CD14-positive monocyte (primary cell): ENCODE measurements at regions not wholly inside any gene's neighbourhood (a gene's known extent, or its start where the extent isn't known, plus 50 kb on each side); places are given as distances from the start of the nearest gene placed in this dataset.

Experiments used
- DNase-seq, 3 donors: peaks; one replicate each; pipeline ENCODE4 v3.0.0-alpha.2; 2011 to 2022
- H2AFZ ChIP-seq: 2 replicates; pipeline ENCODE4 v1.6.0; 2012; ENCODE audit warnings: mild to moderate bottlenecking, low read depth, low read length, inconsistent platforms; ENCODE audit not compliant: insufficient read depth, poor library complexity, severe bottlenecking
- H3K27ac ChIP-seq, 2 donors: 1 replicate in 1 of 2; 2 replicates in 1 of 2; pipeline ENCODE4 v1.5.1; 2012 to 2013; ENCODE audit warnings: low read length in 2 of 2, control low read depth in 1 of 2, inconsistent platforms in 1 of 2, low read depth in 1 of 2, mild to moderate bottlenecking in 1 of 2
- H3K27me3 ChIP-seq, 2 donors: one replicate each; pipeline versions ENCODE4 v1.6.0 to v1.6.1; 2011 to 2013; ENCODE audit warnings: low read length in 2 of 2; ENCODE audit not compliant: control insufficient read depth in 2 of 2, insufficient read depth in 2 of 2
- H3K36me3 ChIP-seq, 2 donors: replicated peaks in 1 of 2; 1 replicate in 1 of 2; 2 replicates in 1 of 2; pipeline versions ENCODE4 v1.5.1 to v1.6.1; 2012 to 2013; ENCODE audit warnings: low read length in 2 of 2, control low read depth in 1 of 2, inconsistent platforms in 1 of 2, mild to moderate bottlenecking in 1 of 2; ENCODE audit not compliant: insufficient read depth in 2 of 2, control insufficient read depth in 1 of 2
- H3K4me1 ChIP-seq, 2 donors: 1 replicate in 1 of 2; 2 replicates in 1 of 2; pipeline versions ENCODE4 v1.5.1 to v1.6.1; 2012 to 2013; ENCODE audit warnings: low read length in 2 of 2, control low read depth in 1 of 2, inconsistent platforms in 1 of 2, mild to moderate bottlenecking in 1 of 2, moderate library complexity in 1 of 2; ENCODE audit not compliant: insufficient read depth in 2 of 2, control insufficient read depth in 1 of 2
- H3K4me2 ChIP-seq: replicated peaks from 2 replicates; pipeline ENCODE3; 2012; ENCODE audit warnings: low read length, moderate library complexity, mild to moderate bottlenecking; ENCODE audit not compliant: poor library complexity, severe bottlenecking; ENCODE audit errors: extremely low read depth
- H3K4me3 ChIP-seq, 3 experiments: fragments of 200-600 bp in 1 of 3; sonication (generic) in 1 of 3; replicated peaks in 1 of 3; 1 replicate in 2 of 3; 2 replicates in 1 of 3; pipeline ENCODE4 v1.5.1; 2011 to 2013; ENCODE audit warnings: low read length in 3 of 3, mild to moderate bottlenecking in 3 of 3, control low read depth in 2 of 3, low read depth in 2 of 3, inconsistent platforms in 1 of 3, moderate library complexity in 1 of 3
- H3K79me2 ChIP-seq: 2 replicates; pipeline ENCODE4 v1.6.0; 2012; ENCODE audit warnings: mild to moderate bottlenecking, control low read depth, inconsistent platforms, low read length, moderate library complexity; ENCODE audit not compliant: insufficient read depth
- H3K9ac ChIP-seq: 2 replicates; pipeline ENCODE4 v1.6.0; 2017; ENCODE audit warnings: low read length, mild to moderate bottlenecking; ENCODE audit not compliant: insufficient read depth, poor library complexity, severe bottlenecking
- H3K9me3 ChIP-seq, 2 donors: replicated peaks in 1 of 2; 1 replicate in 1 of 2; 2 replicates in 1 of 2; pipeline versions ENCODE4 v1.5.1 to v1.6.1; 2012 to 2013; ENCODE audit warnings: low read length in 2 of 2, control low read depth in 1 of 2; ENCODE audit not compliant: control insufficient read depth in 1 of 2, insufficient read depth in 1 of 2
- H4K20me1 ChIP-seq: 2 replicates; pipeline ENCODE4 v1.6.0; 2012; ENCODE audit warnings: mild to moderate bottlenecking, low read length, control low read depth, moderate library complexity; ENCODE audit not compliant: insufficient read depth
- H3K27ac Mint-ChIP-seq, 7 donors: one replicate each; pipeline ENCODE4 v1.8.0; 2020; ENCODE audit warnings: mild to moderate bottlenecking in 7 of 7, mixed read lengths in 7 of 7, moderate library complexity in 6 of 7, inconsistent platforms in 2 of 7
- H3K27me3 Mint-ChIP-seq, 3 donors: one replicate each; pipeline ENCODE4 v1.8.0; 2021 to 2022; ENCODE audit warnings: low read depth in 3 of 3, mild to moderate bottlenecking in 3 of 3, mixed read lengths in 3 of 3, moderate library complexity in 3 of 3, inconsistent platforms in 1 of 3
- H3K36me3 Mint-ChIP-seq, 2 donors: one replicate each; pipeline ENCODE4 v1.8.0; 2020; ENCODE audit warnings: mixed read lengths in 2 of 2, inconsistent platforms in 1 of 2, mild to moderate bottlenecking in 1 of 2
- H3K4me1 Mint-ChIP-seq: one replicate; pipeline ENCODE4 v1.8.0; 2020; ENCODE audit warnings: mild to moderate bottlenecking, mixed read lengths
- H3K4me3 Mint-ChIP-seq, 2 donors: one replicate each; pipeline ENCODE4 v1.8.0; 2020; ENCODE audit warnings: mild to moderate bottlenecking in 2 of 2, mixed read lengths in 2 of 2, moderate library complexity in 1 of 2
- H3K9me3 Mint-ChIP-seq, 7 donors: one replicate each; pipeline ENCODE4 v1.8.0; 2020 to 2022; ENCODE audit warnings: mixed read lengths in 7 of 7, mild to moderate bottlenecking in 6 of 7, moderate library complexity in 6 of 7, inconsistent platforms in 2 of 7
- CTCF ChIP-seq: fragments of 200-600 bp; IDR thresholded peaks from one replicate; pipeline ENCODE4 v1.8.0; 2022; ENCODE audit warnings: antibody characterized with exemption, mild to moderate bottlenecking
- WGBS: methylation state at CpG from one replicate; pipeline ENCODE4 v1.1.5; 2013; ENCODE audit warnings: missing lambda C conversion rate; ENCODE audit not compliant: insufficient coverage; 5-methylcytosine and 5-hydroxymethylcytosine counted together
- intact Hi-C, 2 donors: fragments of 100-400 bp; cut with micrococcal nuclease; formaldehyde crosslinking; loops; one replicate each; pipeline versions ENCODE4 v1.15.0 to v1.15.1; 2023

DNA sequence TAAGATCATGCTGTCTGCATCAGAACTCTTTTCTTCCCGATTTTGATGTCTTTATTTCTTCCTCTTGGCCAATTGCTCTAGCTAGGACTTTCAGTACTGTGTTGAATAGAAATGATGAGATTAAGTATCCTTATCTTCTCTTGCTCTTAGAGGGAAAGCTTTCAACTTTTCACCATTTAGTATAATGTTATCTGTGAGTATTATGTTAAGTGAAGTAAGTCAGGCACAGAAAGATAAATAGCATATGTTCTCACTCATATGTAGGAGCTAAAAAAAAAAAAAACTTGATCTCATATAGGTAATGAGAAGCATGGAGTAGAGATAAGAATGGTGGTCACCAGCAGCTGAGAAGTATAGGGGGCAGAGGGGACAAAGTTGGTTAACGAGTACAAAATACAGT, 1089.5 kb downstream of the TDRD15 start:
- Mint-ChIP-seq H3K27ac (no peak overlapping the region), H3K9me3 (peaks cover 0 to 7% (median 3%) of the 10 kb centered on the region in 7 donors), H3K4me3 (no peak overlapping the region), H3K4me1 (no peaks in the 10 kb centered on the region), H3K27me3 (peaks cover 0 to 2% (median 0%) of the 10 kb centered on the region in 3 donors), H3K36me3 (no peaks in the 10 kb centered on the region)
- Histone ChIP-seq H3K36me3 (no peaks in the 10 kb centered on the region), H3K4me3 (no peak overlapping the region), H4K20me1 (no peaks in the 10 kb centered on the region), H3K27me3 (no peaks in the 10 kb centered on the region), H3K27ac (no peak overlapping the region), H3K4me2 (no peak overlapping the region), H3K9ac (no peak overlapping the region), H2AFZ (no peak overlapping the region), H3K9me3 (peaks cover 0 to 3% of the 10 kb centered on the region in 2 donors), H3K4me1 (no peaks in the 10 kb centered on the region), H3K79me2 (no peaks in the 10 kb centered on the region)
- intact Hi-C loops, result no loop called here
- TF ChIP-seq CTCF, result no peak
- DNase-seq, result no peak
- no CpG with 5 or more reads among the region's 2 CpGs for WGBS

DNA sequence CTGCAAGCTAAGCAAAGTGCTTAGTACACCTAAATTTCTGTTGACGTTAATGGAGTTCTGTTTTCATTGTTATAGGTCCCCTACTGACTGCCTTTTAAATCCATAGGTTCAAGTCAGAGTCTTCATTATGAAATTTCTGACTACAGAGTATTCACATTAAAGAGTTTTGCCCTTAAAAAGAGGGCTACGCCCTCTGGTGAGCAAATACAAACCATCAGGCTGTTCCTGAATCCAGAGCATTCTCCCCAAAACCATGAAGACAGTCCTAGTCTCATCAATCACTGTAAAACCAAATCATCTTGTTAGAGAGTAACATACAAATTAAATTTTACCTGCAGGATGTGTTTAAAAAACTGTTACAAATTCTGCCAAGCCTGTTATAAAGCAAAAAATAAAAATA, 1091.7 kb downstream of the TDRD15 start:
- Mint-ChIP-seq H3K9me3 (peaks cover 0 to 7% (median 3%) of the 10 kb centered on the region in 7 donors), H3K4me3 (no peak overlapping the region), H3K36me3 (no peaks in the 10 kb centered on the region), H3K27me3 (peaks cover 0 to 2% (median 0%) of the 10 kb centered on the region in 3 donors), H3K27ac (no peak overlapping the region), H3K4me1 (peaks cover under 1% of the 10 kb centered on the region)
- no peak overlapping the region for H3K4me3 ChIP-seq
- H3K27ac ChIP-seq, result no peak overlapping the region
- H3K4me1 ChIP-seq, result no peaks in the 10 kb centered on the region
- WGBS, result no CpG with 5 or more reads among the region's 2 CpGs
- H3K9ac ChIP-seq, result no peak overlapping the region
- peaks cover 0 to 3% of the 10 kb centered on the region in 2 donors for H3K9me3 ChIP-seq
- no peaks in the 10 kb centered on the region for H4K20me1 ChIP-seq
- H3K27me3 ChIP-seq, result no peaks in the 10 kb centered on the region
- no peak overlapping the region for H3K4me2 ChIP-seq
- no peak for TF ChIP-seq CTCF
- no peaks in the 10 kb centered on the region for H3K79me2 ChIP-seq
- H3K36me3 ChIP-seq, result no peaks in the 10 kb centered on the region
- intact Hi-C loops, result no loop called here
- DNase-seq, result no peak
- no peak overlapping the region for H2AFZ ChIP-seq
